Occipital lobe (tissue), 1 donor: ENCODE measurements at regions not wholly inside any gene's neighbourhood (a gene's known extent, or its start where the extent isn't known, plus 50 kb on each side); places are given as distances from the start of the nearest gene placed in this dataset.
"Not testable (repeated sequence)": the region's sequence is repeated elsewhere in the genome, so short reads cannot be mapped to it uniquely, and the experiment has no call there.

Source experiments
- DNase-seq: peaks from one replicate; lab custom pipeline; 2025; lab: John Stamatoyannopoulos, UW

- DNase-seq, result no peak
Measured at GRCh38 chr15:58357529-58358476, 74.0 kb upstream of the LIPC start.

- no peak for DNase-seq
Measured at GRCh38 chr15:58360421-58361090, 71.2 kb upstream of the LIPC start.

DNA sequence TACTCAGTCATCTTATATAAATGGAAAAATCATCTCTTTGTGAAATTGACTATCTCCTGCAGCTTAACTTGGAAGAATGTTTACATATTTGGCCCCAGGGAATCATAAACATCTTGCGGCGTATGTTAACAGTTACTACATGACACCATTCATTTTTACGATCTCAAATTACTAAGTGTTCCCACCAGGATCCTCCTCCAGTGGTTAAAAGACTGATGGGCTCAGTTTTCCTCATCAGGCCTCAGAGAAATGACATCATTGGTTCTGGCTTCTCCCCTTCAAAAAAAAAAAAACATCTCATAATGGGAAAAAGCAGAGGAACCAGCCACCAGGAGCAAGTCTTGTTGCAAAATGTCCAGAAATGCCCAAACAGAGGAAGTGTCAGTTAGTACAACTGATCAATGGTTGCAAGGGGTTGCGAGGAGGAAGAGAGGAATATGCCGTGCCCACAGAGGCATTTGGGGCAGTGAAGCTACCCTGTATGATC lies 70.5 kb upstream of the LIPC start:
- DNase-seq, result no peak

DNA sequence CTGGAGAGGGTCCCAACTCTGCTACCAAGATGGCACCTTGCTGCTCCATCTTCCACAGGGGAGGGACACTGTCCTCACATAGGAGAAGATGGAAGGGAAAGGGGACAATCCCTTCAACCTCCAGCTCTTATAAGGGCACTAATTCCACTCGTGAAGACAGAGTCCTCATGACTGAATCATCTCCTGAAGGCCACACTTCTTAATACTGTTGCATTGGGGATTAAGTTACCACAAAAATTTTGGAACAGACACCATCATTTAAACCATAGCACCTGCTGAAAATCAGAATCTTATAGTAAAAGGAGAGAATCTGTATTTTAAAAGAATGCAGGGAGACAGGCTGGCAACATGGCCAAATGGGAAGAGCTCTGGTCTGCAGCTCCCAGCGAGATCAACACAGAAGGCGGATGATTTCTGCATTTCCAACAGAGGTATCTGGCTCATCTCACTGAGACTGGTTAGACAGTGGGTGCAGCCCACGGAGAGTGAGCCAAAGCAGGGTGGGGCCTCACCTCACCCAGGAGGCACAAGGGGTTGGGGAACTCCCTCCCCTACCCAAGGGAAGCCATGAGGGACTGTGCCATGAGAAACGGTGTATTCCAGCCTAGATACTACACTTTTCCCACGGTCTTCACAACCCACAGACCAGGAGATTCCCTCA lies 69.4 kb upstream of the LIPC start:
- no peak for DNase-seq

DNA sequence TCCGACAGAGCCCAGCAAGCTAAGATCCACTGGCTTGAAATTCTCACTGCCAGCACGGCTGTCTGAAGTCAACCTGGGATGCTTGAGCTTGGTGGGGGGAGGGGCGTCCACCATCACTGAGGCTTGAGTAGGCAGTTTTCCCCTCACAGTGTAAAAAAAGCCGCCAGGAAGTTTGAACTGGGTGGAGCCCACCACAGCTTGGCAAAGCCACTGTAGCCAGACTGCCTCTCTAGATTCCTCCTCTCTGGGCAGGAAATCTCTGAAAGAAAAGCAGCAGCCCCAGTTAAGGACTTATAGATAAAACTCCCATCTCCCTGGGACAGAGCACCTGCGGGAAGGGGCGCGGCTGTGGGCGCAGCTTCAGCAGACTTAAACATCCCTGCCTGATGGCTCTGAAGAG lies 68.7 kb upstream of the LIPC start:
- not testable (repeated sequence) for DNase-seq

- not testable (repeated sequence) for DNase-seq
Measured at GRCh38 chr15:58363673-58364072, 68.1 kb upstream of the LIPC start.

- not testable (repeated sequence) for DNase-seq
Measured at GRCh38 chr15:58365098-58365497, 66.7 kb upstream of the LIPC start.

- no peak for DNase-seq
Measured at GRCh38 chr15:58369261-58369701, 62.5 kb upstream of the LIPC start.

GRCh38 chr15:58369956-58370355 lies 61.8 kb upstream of the LIPC start:
- DNase-seq, result no peak

DNA sequence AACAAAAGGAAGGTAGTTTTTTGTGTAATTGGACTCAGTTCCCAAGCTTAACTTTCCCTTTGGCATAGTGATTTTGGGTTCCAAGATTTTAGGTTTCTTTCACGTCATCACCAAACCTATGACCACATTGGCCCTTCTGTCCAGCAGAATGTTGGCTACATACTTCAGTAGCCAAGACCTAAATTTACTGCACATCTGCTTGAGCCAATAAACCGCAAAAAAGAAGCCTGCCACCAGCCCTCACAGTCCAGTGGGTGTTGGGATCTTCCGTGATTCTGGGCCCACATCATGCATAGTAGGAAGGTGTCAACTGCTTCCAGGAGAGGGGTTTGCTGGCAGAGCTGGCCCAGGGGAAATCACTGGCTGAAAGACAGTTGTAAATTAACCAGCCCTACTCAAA lies 57.6 kb upstream of the LIPC start:
- DNase-seq, result no peak

GRCh38 chr15:58377193-58377592 lies 54.6 kb upstream of the LIPC start:
- DNase-seq, result no peak

- no peak for DNase-seq
Measured at GRCh38 chr15:58378241-58379085, 53.3 kb upstream of the LIPC start.

- DNase-seq, result not testable (repeated sequence)
Measured at GRCh38 chr15:58379454-58379853, 52.3 kb upstream of the LIPC start.

DNA sequence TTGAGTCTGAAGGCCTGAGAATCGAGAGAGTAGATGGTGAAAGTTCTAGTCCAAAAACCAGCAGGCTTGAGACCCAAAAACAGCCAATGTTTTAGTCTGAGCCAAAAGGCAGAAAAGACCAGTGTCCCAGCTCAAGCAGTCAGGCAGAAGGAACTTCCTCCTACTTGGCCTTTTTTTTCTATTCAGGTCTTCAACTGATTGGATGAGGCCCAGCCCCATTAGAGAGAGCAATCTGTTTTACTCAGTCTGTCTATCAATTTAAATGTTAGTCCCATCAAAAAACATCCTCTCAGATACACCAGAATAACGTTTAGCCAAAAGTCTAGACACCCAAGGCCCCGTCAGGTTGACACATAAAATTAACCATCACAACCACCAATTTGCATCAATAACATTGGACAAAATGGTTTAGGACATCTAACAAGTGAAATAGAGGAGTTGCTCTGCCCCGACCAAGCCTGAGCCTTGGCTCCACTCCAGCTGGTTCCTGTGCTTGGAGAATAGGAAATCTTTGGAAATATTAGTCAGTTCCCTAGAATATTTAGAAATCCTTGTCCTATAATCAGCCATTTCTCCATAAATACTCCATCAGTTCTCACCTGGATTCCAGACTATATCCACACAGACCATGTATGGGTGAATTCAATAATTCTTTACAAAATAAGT lies 51.4 kb upstream of the LIPC start:
- no peak for DNase-seq

- no peak for DNase-seq
Measured at GRCh38 chr15:58381697-58382096, 50.1 kb upstream of the LIPC start.
